HG03045 (cell line): ENCODE measurements at regions not wholly inside any gene's neighbourhood (a gene's known extent, or its start where the extent isn't known, plus 50 kb on each side); places are given as distances from the start of the nearest gene placed in this dataset.

Experiments used
- ATAC-seq: cut with Tn5 transposase; IDR thresholded peaks from one replicate; pipeline ENCODE4 v1.9.1; 2021; ENCODE audit warnings: mild to moderate bottlenecking, moderate library complexity; ENCODE audit not compliant: unreplicated experiment

DNA sequence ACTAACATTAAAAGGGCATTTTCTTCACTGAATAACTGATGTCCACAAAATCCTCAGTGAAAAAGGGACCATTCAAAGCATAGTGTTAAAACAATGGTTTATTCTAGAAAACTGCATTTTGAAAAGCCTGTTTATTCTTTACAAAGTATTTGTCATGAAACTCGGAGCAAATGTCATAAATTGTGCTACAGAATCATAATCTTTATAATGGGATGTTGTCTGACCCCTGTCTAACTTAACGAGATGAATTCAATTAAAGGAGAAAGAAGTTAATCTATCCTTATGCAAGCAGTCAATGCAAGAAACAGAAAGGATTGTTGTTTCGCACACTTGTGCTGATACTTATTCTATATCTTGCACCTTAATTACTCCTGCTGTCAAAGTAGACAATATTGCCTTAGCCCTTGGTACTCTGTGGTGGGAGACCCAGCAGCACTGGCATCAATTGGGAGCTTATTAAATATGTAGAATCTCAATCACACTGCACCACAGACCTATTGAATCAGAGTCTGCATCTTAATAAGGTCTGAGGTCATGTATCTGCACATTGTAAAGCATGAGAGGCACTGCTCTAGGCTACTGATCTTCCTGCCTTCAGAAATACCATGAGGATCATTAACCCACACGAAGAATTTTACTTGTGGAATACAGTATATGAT lies 708.3 kb downstream of the HDGFL1 start:
- ATAC-seq: no peak

DNA sequence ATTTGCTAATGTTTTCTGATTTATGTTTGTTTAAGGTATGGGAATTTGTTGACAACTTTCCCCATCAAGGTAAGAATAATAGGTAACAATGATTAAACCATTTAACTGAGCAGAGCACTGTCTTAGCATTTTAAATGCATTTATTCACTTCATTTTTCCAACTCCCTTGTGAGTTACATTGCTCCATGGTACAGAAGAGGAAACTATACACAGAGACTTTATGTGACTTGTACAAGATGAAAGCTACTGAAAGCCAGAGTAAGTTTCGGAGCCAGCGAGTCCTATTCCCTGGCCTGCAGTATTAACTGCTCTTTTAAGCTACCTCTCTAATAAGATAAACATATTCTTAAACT lies 708.8 kb downstream of the HDGFL1 start:
- no peak for ATAC-seq

DNA sequence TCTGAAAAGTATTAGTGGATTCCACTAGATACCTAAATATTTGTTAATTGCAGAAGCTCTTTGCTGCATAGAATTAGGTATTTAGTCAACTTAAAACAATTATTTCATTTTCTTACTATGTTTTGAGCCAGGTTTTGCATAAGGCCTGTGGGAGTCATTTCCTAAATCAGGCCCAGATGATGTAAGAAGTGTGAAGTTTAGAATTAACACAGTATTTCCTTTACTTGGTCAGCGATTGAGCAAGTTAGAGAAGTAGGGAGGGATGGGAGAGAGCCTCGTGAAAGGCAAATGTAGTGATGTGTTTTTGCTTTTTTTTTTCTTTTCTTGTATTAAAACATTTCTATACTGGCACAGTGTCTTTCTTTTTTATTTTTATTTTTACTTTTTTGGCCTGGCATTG lies 711.1 kb downstream of the HDGFL1 start:
- no peak for ATAC-seq

DNA sequence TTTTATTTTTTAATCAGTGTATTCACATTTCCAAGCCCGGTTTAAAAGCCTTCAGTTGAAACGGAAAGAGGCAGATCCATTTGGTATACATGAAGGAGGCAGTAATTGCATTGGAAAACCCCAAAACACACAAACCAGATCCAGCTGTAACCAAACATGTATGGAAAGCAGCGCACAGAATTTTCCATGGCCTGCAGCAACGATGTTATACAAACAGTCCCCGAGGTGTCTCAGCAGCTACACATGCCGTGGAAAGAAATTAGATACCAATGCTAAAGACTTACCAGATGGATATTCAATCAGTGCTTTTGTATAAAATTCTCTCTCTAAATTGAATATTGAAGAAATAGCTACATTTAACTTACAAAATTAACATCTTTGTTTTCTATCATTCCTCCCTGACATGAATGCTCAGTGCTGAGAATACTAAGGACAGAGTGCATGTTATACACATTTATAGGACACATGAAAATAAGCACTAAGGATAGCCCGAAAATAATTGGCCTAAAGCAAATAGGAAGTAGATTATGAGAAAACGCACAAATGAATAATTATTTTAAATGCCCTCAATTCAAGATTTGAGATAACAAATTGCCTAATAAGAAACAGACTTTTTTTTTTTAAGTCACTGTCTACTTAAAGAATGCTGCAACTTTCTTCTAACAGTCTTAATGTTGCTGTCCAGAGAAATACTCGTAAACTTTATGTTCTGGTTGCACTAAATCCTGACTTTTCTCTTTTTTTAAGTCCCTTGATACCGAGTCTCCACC lies 713.1 kb downstream of the HDGFL1 start:
- ATAC-seq: no peak

DNA sequence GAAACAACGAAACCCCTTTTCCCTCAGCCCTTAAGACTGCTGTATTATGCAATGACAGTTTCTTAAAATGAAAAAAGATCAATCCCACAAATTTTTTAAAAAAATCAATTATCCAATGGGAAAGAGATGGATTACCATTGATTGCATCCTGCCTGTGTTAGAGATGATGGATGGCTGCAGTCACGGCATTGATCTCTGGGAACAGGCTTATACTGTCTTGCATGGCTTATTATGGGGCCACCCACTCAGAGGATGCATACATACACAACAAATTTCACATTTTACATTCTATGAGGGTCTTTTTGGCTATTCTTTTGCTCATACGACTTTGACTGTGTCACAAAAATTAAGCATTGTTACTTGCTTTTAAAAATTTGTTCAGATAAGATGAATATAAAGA lies 724.3 kb downstream of the HDGFL1 start:
- ATAC-seq: no peak

DNA sequence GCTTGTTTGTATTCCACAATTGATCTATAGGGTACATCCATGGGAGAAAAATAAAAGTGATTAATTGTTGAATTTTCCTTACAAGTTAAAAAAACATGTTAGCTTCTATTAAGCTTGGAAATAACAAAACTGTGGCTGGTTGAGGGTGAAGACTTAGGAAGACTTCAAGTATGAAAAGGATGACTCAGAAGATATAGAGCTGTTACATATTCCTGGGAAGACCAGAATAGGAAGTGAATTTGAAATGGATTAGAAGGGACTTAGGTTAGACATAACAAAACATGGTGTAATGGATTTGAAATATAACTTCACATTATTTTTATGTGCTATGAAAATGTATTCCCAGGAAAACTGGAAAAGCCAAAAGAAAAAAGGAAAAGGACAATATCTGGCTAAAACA lies 732.2 kb downstream of the HDGFL1 start:
- ATAC-seq: no peak

DNA sequence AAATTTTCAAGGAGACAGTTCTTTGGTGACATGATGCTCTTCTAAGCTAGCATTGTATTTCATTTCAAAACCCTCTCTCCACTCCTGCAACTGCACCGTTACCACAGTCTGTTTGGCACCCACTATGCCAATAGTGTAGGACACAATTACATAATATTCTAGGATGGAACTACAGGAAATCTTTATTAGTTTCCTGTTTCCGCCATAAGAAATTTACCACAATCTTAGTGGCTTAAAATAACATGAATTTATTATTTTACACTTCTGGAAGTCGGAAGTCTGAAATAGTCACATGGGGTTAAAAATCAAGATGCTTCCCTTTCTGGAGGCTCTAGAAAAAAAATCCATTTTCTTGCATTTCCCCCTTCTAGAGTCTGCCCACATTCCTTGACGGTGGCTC lies 733.1 kb downstream of the HDGFL1 start:
- no peak for ATAC-seq

DNA sequence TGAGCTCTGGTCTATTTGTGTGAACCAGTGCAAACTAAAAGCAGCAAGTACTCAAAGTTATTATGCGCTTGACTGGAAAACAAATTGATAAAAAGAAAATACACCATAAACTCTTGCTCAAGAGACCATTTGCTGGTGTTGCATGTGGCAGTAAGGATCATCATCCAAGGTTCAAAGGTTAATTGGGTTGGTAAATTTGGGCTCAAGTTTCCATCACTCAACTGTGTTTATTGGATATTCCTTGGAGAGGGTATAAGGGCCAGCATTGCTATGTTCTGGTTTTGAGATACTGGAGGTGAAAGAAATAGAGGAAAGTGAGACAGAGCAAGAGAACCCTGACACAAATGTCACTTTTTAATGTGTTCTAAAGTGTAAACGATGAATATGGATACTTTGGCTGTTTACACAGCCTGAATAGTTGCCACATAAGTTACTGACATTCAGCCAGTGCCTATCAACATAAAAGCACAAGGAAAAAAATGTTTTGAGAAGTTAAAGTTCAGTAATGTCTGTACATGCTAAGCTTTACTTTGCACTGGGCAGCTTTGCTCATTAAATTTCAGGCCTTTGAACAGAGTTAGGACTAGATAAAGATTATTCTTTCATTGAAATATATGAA lies 736.1 kb downstream of the HDGFL1 start:
- no peak for ATAC-seq

DNA sequence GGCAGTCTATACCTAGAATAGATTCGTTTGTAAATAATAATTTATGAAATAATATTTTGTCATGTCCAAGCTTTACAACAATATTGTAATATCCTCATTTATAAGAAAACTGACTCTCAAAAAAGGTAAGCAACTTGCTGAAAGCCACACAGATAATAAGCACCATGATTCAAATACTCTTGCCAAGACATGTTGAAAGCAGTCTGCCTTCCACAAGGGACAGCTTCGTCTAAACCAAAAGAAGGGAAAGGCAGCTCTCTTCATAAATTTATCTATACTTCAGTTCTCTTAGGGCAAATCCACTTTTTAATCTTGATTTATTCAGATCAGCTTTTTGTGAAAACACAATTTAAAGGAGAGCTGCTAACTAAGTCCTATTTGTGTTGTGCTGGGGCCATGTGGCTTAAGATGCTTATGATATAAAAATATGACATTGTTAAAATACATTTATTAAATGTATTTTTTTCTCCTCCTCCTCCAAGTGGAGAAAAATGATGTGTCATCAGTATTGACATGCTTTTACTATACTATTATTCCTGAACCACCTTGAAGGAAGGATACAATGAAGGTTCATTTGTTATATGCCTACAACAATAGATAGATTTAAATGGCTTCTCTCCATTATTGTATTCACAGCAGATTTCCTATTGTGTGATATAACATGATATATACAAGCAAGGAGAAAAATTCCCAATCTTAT lies 737.0 kb downstream of the HDGFL1 start:
- no peak for ATAC-seq

DNA sequence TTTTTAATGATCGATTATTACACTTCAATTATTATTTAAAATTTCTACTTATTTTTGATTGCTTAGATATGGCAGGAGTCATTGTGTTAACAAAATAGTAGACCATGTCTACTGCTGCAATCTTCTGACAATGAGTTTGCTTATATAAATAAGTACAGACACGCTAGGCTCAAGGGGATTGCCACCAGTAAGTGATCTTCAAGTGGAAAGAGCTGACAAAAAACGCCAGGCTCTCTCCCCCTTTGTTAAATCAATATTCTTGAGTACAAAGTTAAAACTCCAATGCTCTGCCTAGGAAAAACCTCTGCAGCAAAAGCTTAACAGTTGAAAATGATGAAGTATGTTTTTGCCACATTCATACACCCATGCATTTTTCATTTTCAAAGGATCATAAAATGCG lies 738.1 kb downstream of the HDGFL1 start:
- ATAC-seq: no peak

DNA sequence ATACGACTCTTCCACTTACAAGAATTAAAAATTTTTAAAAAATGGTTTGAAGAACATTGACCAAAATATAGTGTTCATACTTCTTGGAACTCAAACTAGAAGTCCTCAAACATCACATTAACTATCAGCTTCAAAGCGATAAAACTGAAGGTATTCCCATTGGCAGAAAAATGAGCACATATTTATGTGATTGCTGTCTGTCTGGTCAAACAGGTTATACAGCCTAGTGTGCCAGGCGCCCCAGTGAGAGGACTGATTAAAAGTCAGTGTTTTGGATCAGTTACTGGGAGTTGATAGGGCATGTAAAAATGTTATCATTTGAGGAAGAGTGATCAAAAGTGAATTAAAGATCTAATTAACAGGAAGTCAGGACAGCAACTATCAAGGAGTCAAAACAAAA lies 738.8 kb downstream of the HDGFL1 start:
- ATAC-seq: no peak

DNA sequence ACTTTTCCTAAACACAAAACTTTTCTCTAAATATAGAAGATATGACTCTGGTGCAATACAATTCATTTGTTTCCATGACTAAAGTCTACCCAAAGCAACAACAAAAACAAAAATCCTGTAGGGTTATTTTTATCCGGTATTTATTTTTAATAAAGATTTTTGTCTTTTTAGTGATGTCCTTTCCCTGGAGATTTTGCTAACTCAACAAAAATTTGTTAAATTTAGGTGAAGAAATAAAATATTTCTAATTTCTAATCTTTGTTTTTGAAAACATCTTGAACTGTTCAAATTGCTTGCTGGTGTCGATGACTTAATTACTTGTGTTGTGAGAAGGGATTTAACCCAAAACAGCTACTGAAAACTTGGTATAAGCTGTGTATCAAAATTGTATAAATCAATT lies 741.8 kb downstream of the HDGFL1 start:
- ATAC-seq: no peak

DNA sequence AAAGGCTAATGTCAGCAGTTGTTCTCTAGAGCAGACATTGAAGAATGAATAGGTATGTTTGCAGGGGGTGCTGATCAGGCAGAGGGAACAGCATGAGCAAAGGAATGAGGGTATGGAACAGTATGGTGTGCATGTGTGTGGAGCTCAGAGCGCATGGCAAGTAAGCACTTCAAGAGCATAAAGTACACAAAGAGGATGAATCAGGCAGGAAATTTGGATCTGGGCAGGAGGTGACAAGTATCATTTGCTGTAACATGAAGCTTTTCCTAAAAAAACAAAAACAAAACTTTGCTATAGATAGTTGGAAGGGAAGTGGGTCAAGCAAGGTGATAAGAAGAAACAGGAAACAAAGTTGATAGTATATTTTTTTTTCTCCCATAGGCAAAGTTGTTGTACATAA lies 746.8 kb downstream of the HDGFL1 start:
- no peak for ATAC-seq

DNA sequence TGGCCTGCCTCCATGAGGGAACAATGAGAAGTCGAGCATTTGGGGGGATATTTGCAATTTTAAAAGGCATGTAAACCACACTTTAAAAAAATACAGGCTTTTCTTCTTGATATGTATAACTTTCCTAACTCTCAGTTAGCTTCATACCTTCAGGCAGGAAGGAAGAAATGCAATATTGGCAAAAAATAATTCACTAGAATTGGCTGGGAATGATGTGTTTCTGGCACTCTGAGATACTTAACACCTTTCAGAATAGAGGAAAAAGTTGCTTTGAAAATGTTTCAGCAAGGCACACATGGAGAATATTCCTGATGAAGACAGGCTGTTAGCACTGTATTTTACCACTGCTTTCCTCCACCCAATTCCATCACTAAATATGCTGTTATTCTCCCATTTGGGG lies 747.6 kb downstream of the HDGFL1 start:
- no peak for ATAC-seq

DNA sequence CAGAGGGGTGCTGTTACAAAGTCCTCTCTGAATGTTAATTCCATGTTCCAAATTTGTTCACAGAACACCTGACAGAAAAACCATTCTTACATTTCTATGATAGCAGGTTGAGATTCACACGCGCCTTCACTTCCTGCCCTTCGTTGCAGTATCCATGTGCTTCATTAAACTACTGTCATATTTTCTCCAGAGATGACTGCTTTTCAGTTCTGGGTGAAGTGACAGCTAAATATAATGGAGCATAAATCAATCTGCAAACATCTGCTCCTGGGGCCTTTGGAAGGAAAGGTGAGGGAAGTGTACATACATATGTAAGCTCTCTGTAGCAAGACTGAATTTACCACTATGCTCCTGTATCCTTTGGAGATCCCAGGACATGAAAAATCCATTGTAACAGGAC lies 750.2 kb downstream of the HDGFL1 start:
- ATAC-seq: no peak

DNA sequence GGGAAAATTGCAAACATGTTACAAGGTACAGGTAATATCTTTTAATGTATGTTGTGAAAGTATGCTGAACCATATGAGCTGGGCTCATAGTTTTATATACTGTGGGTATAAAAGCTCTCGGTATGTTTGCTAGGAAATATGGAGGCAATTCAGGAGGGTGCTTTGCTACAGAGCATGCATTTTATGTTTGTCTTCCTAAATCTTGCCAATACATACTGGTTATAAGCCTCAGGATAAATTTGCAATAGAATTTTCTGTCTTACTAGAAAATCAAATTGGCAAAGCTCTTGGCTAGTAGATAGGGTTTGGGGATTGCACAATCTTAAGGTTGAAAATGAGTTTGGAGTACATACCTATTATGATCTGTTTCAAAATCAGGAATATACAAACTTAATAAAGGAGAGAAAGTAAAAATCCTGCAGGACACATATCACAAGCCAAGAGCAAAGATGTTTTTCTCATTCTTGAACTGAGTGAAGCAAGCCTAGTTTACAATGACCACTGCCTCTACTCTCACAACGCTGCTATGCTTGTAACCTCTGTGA lies 751.2 kb downstream of the HDGFL1 start:
- no peak for ATAC-seq

DNA sequence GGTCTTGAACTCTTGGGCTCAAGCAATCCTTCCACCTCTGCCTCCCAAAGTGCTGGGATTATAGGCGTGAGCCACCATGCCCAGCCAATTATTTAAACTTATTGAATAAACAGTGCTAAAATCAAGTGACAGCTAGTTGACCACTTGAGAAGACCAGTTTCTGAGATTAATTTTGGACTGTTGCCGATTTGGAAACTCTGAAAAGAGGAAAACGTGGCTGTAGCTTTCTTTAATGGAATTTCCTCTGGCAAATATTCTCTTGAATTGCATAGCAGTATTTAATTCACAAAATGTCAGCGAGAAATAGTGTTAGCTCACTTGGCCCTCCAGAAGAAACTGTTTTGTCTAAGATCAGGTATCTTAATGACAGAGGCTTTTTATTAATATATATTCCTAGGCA lies 754.5 kb downstream of the HDGFL1 start:
- ATAC-seq: no peak

DNA sequence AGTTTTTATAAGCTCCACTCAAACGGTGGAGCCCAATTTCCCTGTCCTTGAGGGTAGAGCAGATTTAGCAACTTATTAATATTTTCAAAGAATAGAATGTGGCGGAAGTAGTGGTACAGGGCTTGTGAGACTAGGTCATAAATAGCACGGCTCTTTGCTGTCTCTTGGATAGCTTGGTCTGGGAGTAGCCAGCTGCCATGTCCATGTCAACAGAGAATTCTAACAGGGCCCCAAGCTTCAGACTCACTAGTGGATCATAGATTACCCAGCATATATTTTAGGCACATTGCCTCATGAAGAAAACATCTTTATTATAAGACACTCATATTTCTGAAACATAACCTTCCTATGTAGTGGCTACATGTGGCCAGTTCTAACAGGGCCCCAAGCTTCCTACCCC lies 755.7 kb downstream of the HDGFL1 start:
- ATAC-seq: no peak

DNA sequence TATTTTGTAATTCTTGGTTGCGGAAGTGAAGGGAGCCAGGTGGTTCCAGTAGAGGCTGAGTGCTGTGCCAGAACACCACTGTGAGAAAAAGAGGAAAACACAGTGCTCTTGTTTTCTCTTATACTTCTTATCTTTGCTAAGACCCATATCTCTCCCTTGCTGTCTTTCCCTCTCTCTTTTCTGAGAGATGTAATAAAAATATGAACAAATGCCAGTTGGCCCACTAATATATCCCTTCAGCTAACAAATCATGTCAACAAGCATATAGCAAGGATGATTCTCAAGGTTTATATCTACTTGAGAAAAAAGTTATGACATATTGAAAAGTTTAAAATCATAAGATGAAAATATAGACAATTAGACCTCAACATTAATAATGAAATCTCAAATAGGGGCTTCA lies 758.3 kb downstream of the HDGFL1 start:
- no peak for ATAC-seq

DNA sequence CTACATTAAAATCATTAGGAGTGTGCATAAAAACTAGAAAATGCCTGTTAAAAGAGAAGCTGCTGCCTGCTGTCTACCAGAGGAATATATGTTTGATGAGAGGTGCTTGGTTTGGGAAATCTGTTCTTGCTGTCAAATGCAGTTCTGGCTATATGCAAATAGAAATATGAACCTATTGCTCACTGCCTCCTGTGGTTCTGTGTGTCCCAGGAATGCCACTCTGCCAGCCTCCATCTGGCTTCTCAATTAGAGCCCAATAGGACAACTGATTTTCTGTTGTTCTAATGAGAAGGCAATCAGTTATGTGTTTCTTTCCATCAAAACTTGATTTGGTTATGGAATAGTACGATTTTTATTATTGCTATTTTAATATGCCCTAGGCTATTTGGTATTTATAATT lies 759.7 kb downstream of the HDGFL1 start:
- ATAC-seq: no peak

DNA sequence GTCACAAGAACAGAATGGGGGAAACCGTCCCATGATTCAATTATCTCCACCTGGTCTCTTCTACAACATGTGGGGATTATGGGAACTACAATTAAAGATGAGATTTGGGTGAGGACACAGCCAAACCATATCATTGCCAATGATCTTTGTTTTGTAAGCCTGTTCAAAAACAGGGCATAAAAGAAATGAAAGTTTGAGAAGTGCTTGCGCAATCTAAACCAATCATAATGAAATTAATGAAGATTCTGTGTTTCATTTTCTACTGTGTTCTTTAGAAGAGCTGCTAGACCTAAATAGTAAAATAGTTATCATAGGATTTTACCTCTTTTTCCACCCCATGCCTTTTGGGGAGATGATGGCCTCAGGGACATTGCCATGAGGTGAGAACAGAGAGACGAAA lies 761.3 kb downstream of the HDGFL1 start:
- no peak for ATAC-seq

DNA sequence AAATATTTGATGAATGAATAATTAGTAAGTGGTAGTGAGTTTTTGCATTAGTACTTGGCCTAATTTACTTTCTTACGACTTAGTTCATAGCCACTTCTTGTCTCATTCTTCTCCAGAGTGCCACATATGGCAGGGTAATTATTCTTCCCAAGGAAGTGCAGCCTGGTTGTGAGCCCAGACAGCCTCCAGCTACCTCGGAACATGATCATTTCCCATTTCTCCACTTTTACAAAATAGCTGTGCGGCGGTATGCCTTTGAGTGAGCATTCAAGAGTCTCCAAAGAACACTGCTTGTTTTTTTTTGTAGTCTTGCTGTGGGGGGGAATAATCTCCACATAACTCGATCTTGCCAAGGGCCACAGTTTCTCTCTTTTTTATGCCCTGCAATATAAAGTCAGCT lies 765.0 kb downstream of the HDGFL1 start:
- no peak for ATAC-seq
